Hepatocyte (in vitro differentiated cells): ENCODE measurements at regions not wholly inside any gene's neighbourhood (a gene's known extent, or its start where the extent isn't known, plus 50 kb on each side); places are given as distances from the start of the nearest gene placed in this dataset.

Experiments used
- DNase-seq: peaks from one replicate; pipeline ENCODE4 v3.0.0-alpha.2; 2016; ENCODE audit warnings: low spot score
- H2AFZ ChIP-seq: fragments of 200-600 bp; sonication (generic); 2 replicates; pipeline ENCODE4 v1.6.0; 2016; ENCODE audit warnings: antibody characterized with exemption, mild to moderate bottlenecking
- H3K27ac ChIP-seq: fragments of 200-600 bp; sonication (generic); 2 replicates; pipeline ENCODE4 v1.5.1; 2016; ENCODE audit warnings: mild to moderate bottlenecking
- H3K27me3 ChIP-seq: fragments of 200-600 bp; sonication (generic); 2 replicates; pipeline ENCODE4 v1.6.1; 2016
- H3K36me3 ChIP-seq: fragments of 200-600 bp; sonication (generic); replicated peaks from 2 replicates; pipeline ENCODE4 v1.5.1; 2016; ENCODE audit warnings: low read depth; ENCODE audit not compliant: insufficient read depth
- H3K4me1 ChIP-seq: fragments of 200-600 bp; sonication (generic); 2 replicates; pipeline ENCODE4 v1.5.1; 2016; ENCODE audit warnings: mild to moderate bottlenecking, moderate library complexity; ENCODE audit not compliant: insufficient read depth
- H3K4me2 ChIP-seq: fragments of 200-600 bp; sonication (generic); 2 replicates; pipeline ENCODE4 v1.6.0; 2016
- H3K4me3 ChIP-seq: fragments of 200-600 bp; sonication (generic); 2 replicates; pipeline ENCODE4 v1.5.1; 2016; ENCODE audit warnings: mild to moderate bottlenecking
- H3K79me2 ChIP-seq: fragments of 200-600 bp; sonication (generic); 2 replicates; pipeline ENCODE4 v1.6.0; 2017; ENCODE audit warnings: mild to moderate bottlenecking
- H3K9me2 ChIP-seq: fragments of 200-600 bp; sonication (generic); replicated peaks from 2 replicates; pipeline ENCODE4 v1.6.0; 2017; ENCODE audit warnings: mild to moderate bottlenecking; ENCODE audit not compliant: insufficient read depth
- H3K9me3 ChIP-seq: fragments of 200-600 bp; sonication (generic); 2 replicates; pipeline ENCODE4 v1.5.1; 2016; ENCODE audit warnings: low read depth, mild to moderate bottlenecking
- H4K20me1 ChIP-seq: fragments of 200-600 bp; sonication (generic); 2 replicates; pipeline ENCODE4 v1.6.0; 2016; ENCODE audit warnings: mild to moderate bottlenecking; ENCODE audit not compliant: insufficient read depth, poor library complexity, severe bottlenecking
- CTCF ChIP-seq: fragments of 200-600 bp; sonication (generic); IDR thresholded peaks from 2 replicates; pipeline ENCODE4 v1.5.1; 2016; ENCODE audit warnings: antibody characterized with exemption, mild to moderate bottlenecking; ENCODE audit not compliant: poor library complexity
- EZH2 ChIP-seq: fragments of 200-600 bp; sonication (generic); IDR thresholded peaks from 2 replicates; pipeline ENCODE4 v1.6.1; 2016; ENCODE audit warnings: antibody characterized with exemption, mild to moderate bottlenecking, borderline replicate concordance
- EZH2phosphoT487 ChIP-seq: fragments of 200-600 bp; sonication (generic); IDR thresholded peaks from one replicate; pipeline ENCODE4 v1.6.1; 2018; ENCODE audit warnings: antibody characterized with exemption, mild to moderate bottlenecking, low read depth, moderate library complexity; ENCODE audit not compliant: unreplicated experiment, severe bottlenecking
- WGBS: methylation state at CpG from one replicate; pipeline ENCODE4 v1.1.6; 2016; ENCODE audit warnings: low lambda C conversion rate; ENCODE audit errors: missing lambda C conversion rate; 5-methylcytosine and 5-hydroxymethylcytosine counted together

GRCh38 chr1:30437059-30437576 lies 286.3 kb downstream of the MATN1 start:
- Histone ChIP-seq H2AFZ (no peak overlapping the region), H4K20me1 (no peaks in the 10 kb centered on the region), H3K9me2 (no peaks in the 10 kb centered on the region), H3K27ac (no peak overlapping the region), H3K9me3 (no peaks in the 10 kb centered on the region), H3K27me3 (peaks cover 2% of the 10 kb centered on the region), H3K4me1 (no peaks in the 10 kb centered on the region), H3K36me3 (no peaks in the 10 kb centered on the region), H3K4me3 (no peak overlapping the region), H3K4me2 (no peak overlapping the region), H3K79me2 (no peaks in the 10 kb centered on the region)
- TF ChIP-seq EZH2phosphoT487 (no peak), EZH2 (no peak), CTCF (no peak)
- 84% methylated on average over 5 of the region's 5 CpGs for WGBS
- no peak for DNase-seq

DNA sequence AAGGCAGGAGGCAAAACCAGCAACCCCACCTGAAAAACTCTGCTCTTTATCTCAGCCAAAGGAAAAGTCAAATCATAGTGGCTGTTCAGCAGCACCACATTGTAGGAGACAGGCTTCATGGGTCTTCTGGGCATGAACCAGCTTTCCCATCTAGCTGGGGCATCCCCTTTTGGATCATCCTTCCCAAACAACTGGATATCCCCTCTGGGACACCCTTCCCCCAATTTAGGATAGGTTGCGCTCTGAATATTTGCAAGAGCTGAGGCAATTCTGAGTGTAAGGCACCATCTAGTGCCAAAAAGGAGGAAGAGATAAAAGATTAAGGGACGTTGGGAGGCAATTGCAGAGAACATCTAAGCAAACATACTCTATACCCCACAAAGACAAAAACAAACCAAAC lies 295.8 kb downstream of the MATN1 start:
- TF ChIP-seq EZH2 (no peak), CTCF (no peak), EZH2phosphoT487 (no peak)
- Histone ChIP-seq H3K4me3 (no peak overlapping the region), H3K9me3 (peaks cover 4% of the 10 kb centered on the region), H2AFZ (no peak overlapping the region), H3K27ac (no peak overlapping the region), H3K4me2 (no peak overlapping the region), H3K4me1 (no peaks in the 10 kb centered on the region), H3K27me3 (peaks cover 8% of the 10 kb centered on the region), H3K36me3 (no peaks in the 10 kb centered on the region), H4K20me1 (no peaks in the 10 kb centered on the region), H3K9me2 (no peaks in the 10 kb centered on the region), H3K79me2 (no peaks in the 10 kb centered on the region)
- no peak for DNase-seq
- WGBS = 24% methylated on average over 2 of the region's 2 CpGs

DNA sequence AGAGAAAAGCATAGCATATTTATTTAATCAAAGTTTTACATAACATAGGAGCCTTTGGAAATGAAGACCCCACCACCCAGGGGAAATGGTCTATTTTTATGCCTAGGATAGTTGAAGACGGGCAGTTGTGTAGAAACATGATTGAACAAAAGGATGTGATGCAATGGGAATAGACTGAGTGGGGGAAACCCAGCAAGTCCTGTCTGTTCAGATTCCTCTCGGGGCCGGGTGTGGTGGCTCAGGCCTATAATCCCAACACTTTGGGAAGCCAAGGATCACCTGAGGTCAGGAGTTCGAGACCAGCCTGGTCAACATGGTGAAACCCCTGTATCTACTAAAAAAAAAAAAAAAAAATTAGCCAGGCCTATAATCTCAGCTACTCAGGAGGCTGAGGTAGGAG lies 298.3 kb downstream of the MATN1 start:
- H3K27me3 ChIP-seq = no peaks in the 10 kb centered on the region
- H3K4me1 ChIP-seq = no peaks in the 10 kb centered on the region
- peaks cover 4% of the 10 kb centered on the region for H3K9me3 ChIP-seq
- no peaks in the 10 kb centered on the region for H4K20me1 ChIP-seq
- H3K4me2 ChIP-seq = no peak overlapping the region
- H3K79me2 ChIP-seq = no peaks in the 10 kb centered on the region
- H3K27ac ChIP-seq = no peak overlapping the region
- no peak for DNase-seq
- no peak overlapping the region for H3K4me3 ChIP-seq
- no peak for TF ChIP-seq CTCF
- no peak for TF ChIP-seq EZH2phosphoT487
- TF ChIP-seq EZH2 = no peak
- WGBS = 94% methylated on average over 4 of the region's 4 CpGs
- H2AFZ ChIP-seq = no peak overlapping the region
- H3K36me3 ChIP-seq = no peaks in the 10 kb centered on the region
- no peaks in the 10 kb centered on the region for H3K9me2 ChIP-seq

DNA sequence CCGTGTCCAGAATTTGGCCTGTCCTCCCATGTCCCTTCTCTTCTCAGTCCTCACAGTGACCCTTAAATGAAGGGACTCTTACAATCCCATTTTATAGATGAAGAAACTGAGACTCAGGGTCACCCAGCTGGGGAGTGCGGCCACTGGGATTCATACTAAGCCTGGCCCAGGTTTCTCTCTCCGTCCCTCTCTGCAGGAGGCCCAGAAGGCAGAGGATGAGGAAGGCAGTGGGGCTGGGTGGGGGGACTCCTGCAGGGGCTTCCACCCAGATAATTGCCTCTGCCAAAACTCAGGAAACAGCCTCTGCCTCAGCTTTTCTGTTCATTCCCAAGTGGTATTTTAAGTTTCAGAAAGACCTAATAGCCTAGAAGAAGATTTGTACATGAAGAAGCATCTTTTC lies 299.8 kb downstream of the MATN1 start:
- no peaks in the 10 kb centered on the region for H3K36me3 ChIP-seq
- H3K4me2 ChIP-seq = no peak overlapping the region
- H3K9me3 ChIP-seq = peaks cover 3% of the 10 kb centered on the region
- H4K20me1 ChIP-seq = no peaks in the 10 kb centered on the region
- H3K4me1 ChIP-seq = no peaks in the 10 kb centered on the region
- no peaks in the 10 kb centered on the region for H3K9me2 ChIP-seq
- TF ChIP-seq EZH2phosphoT487 = no peak
- TF ChIP-seq EZH2 = no peak
- no peak for TF ChIP-seq CTCF
- DNase-seq = no peak
- no peak overlapping the region for H2AFZ ChIP-seq
- H3K4me3 ChIP-seq = no peak overlapping the region
- 88% methylated on average over 3 of the region's 3 CpGs for WGBS
- no peaks in the 10 kb centered on the region for H3K27me3 ChIP-seq
- H3K27ac ChIP-seq = no peak overlapping the region
- no peaks in the 10 kb centered on the region for H3K79me2 ChIP-seq
